ENCODE measurements at regions not wholly inside any gene's neighbourhood (a gene's known extent, or its start where the extent isn't known, plus 50 kb on each side); places are given as distances from the start of the nearest gene placed in this dataset.

- TF ChIP-seq, protein P1, sequence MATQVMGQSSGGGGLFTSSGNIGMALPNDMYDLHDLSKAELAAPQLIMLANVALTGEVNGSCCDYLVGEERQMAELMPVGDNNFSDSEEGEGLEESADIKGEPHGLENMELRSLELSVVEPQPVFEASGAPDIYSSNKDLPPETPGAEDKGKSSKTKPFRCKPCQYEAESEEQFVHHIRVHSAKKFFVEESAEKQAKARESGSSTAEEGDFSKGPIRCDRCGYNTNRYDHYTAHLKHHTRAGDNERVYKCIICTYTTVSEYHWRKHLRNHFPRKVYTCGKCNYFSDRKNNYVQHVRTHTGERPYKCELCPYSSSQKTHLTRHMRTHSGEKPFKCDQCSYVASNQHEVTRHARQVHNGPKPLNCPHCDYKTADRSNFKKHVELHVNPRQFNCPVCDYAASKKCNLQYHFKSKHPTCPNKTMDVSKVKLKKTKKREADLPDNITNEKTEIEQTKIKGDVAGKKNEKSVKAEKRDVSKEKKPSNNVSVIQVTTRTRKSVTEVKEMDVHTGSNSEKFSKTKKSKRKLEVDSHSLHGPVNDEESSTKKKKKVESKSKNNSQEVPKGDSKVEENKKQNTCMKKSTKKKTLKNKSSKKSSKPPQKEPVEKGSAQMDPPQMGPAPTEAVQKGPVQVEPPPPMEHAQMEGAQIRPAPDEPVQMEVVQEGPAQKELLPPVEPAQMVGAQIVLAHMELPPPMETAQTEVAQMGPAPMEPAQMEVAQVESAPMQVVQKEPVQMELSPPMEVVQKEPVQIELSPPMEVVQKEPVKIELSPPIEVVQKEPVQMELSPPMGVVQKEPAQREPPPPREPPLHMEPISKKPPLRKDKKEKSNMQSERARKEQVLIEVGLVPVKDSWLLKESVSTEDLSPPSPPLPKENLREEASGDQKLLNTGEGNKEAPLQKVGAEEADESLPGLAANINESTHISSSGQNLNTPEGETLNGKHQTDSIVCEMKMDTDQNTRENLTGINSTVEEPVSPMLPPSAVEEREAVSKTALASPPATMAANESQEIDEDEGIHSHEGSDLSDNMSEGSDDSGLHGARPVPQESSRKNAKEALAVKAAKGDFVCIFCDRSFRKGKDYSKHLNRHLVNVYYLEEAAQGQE (IDR thresholded peaks at IDR 0.05; ENCODE audit: low read depth) = no peak
- TF ChIP-seq CREB1 (IDR thresholded peaks at IDR 0.05; ENCODE audit: low read depth) (no peak), EP300 (IDR thresholded peaks at IDR 0.05; ENCODE audit: borderline replicate concordance) (no peak)
Observed at GRCh38 chr6:150303256-150303655, 65.6 kb upstream of the IYD start.

Measured in Ishikawa (cell line).